IMR-90 (cell line): ENCODE measurements at regions not wholly inside any gene's neighbourhood (a gene's known extent, or its start where the extent isn't known, plus 50 kb on each side); places are given as distances from the start of the nearest gene placed in this dataset.

Experiments
- ATAC-seq: fragments of 200-7000 bp; cut with Tn5 transposase; 2 replicates; pipeline ENCODE4 v1.9.1; 2020; ENCODE audit warnings: low read depth, mild to moderate bottlenecking, moderate library complexity
- BruUV-seq: library from RNA; stranded (reverse); fragments of 400-500 nt; replicated peaks from 2 replicates; lab custom pipeline; 2021; lab: Mats Ljungman, UMichigan
- CTCF ChIA-PET: fragments of 300-600 bp; formaldehyde crosslinking; extraction: SDS; loops from one replicate; lab custom pipeline; 2021; ENCODE audit warnings: antibody characterized with exemption; lab: Yijun Ruan, JAX
- POLR2A ChIA-PET: fragments of 300-600 bp; sonication (Branson Sonifier 250); formaldehyde crosslinking; loops from one replicate; lab custom pipeline; 2022; ENCODE audit warnings: antibody characterized with exemption; ENCODE audit not compliant: unreplicated experiment; lab: Charles Lee
- DNase-seq: peaks from one replicate; pipeline ENCODE4 v3.0.0; 2013
- H2AFZ ChIP-seq: replicated peaks from 2 replicates; pipeline ENCODE3; 2013; ENCODE audit warnings: low read length, mild to moderate bottlenecking; ENCODE audit not compliant: poor library complexity
- H2AK5ac ChIP-seq: 2 replicates; pipeline ENCODE4 v1.6.1; 2013; ENCODE audit warnings: low read depth, low read length, inconsistent platforms
- H2AK9ac ChIP-seq: replicated peaks from 2 replicates; pipeline ENCODE3; 2013; ENCODE audit warnings: mild to moderate bottlenecking, low read depth, low read length, moderate library complexity; ENCODE audit not compliant: poor library complexity
- H2BK120ac ChIP-seq: 2 replicates; pipeline ENCODE4 v1.6.1; 2013; ENCODE audit warnings: low read depth, low read length, inconsistent platforms
- H2BK15ac ChIP-seq: 3 replicates; pipeline ENCODE4 v1.6.1; 2013; ENCODE audit warnings: low read depth, low read length, inconsistent platforms
- H2BK20ac ChIP-seq: 2 replicates; pipeline ENCODE4 v1.6.1; 2013; ENCODE audit warnings: low read depth, mild to moderate bottlenecking, inconsistent platforms, low read length, moderate library complexity
- H2BK5ac ChIP-seq: 2 replicates; pipeline ENCODE4 v1.6.1; 2013; ENCODE audit warnings: mild to moderate bottlenecking, low read depth, low read length, inconsistent platforms; ENCODE audit not compliant: poor library complexity, severe bottlenecking
- H3K14ac ChIP-seq: replicated peaks from 2 replicates; pipeline ENCODE4 v1.6.1; 2013; ENCODE audit warnings: low read depth, low read length, inconsistent platforms
- H3K18ac ChIP-seq: 2 replicates; pipeline ENCODE4 v1.6.1; 2013; ENCODE audit warnings: low read depth, low read length, control low read depth
- H3K23ac ChIP-seq: 2 replicates; pipeline ENCODE4 v1.6.1; 2013; ENCODE audit warnings: low read depth, low read length, inconsistent platforms
- H3K27ac ChIP-seq: 2 replicates; pipeline ENCODE4 v1.5.1; 2013; ENCODE audit warnings: mild to moderate bottlenecking, control low read depth, low read length; ENCODE audit not compliant: insufficient read depth
- H3K27me3 ChIP-seq: 2 replicates; pipeline ENCODE4 v1.6.1; 2013; ENCODE audit warnings: low read length; ENCODE audit not compliant: control insufficient read depth, insufficient read depth
- H3K36me3 ChIP-seq: 2 replicates; pipeline ENCODE4 v1.6.1; 2013; ENCODE audit warnings: low read length, mixed read lengths; ENCODE audit not compliant: control insufficient read depth, insufficient read depth
- H3K4ac ChIP-seq: 2 replicates; pipeline ENCODE4 v1.6.1; 2013; ENCODE audit warnings: low read depth, low read length, inconsistent platforms
- H3K4me1 ChIP-seq: 2 replicates; pipeline ENCODE4 v1.6.1; 2013; ENCODE audit warnings: low read length, mixed read lengths; ENCODE audit not compliant: control insufficient read depth, insufficient read depth
- H3K4me2 ChIP-seq: 2 replicates; pipeline ENCODE4 v1.6.1; 2013; ENCODE audit warnings: low read depth, mild to moderate bottlenecking, control low read depth, low read length, moderate library complexity
- H3K4me3 ChIP-seq: 2 replicates; pipeline ENCODE4 v1.5.1; 2013; ENCODE audit warnings: low read depth, mild to moderate bottlenecking, control low read depth, low read length, moderate library complexity; ENCODE audit not compliant: insufficient read depth
- H3K56ac ChIP-seq: 2 replicates; pipeline ENCODE4 v1.6.1; 2013; ENCODE audit warnings: low read length, inconsistent platforms; ENCODE audit not compliant: insufficient read depth; ENCODE audit errors: extremely low read depth
- H3K79me1 ChIP-seq, 2 experiments: 2 replicates each; pipeline ENCODE4 v1.6.1; 2013; ENCODE audit warnings: low read length in 2 of 2, inconsistent platforms in 1 of 2, low read depth in 1 of 2
- H3K9ac ChIP-seq: 2 replicates; pipeline ENCODE4 v1.6.1; 2013; ENCODE audit warnings: low read depth, low read length, control low read depth
- H3K9me1 ChIP-seq: 2 replicates; pipeline ENCODE4 v1.6.1; 2013; ENCODE audit warnings: low read length, inconsistent platforms; ENCODE audit not compliant: insufficient read depth
- H3K9me3 ChIP-seq: 2 replicates; pipeline ENCODE4 v1.6.1; 2013; ENCODE audit warnings: low read length; ENCODE audit not compliant: control insufficient read depth, insufficient read depth
- H4K20me1 ChIP-seq: 2 replicates; pipeline ENCODE4 v1.6.1; 2013; ENCODE audit warnings: low read length, inconsistent platforms; ENCODE audit not compliant: insufficient read depth
- H4K5ac ChIP-seq: 2 replicates; pipeline ENCODE4 v1.6.1; 2013; ENCODE audit warnings: mild to moderate bottlenecking, low read depth, low read length, control low read depth
- H4K8ac ChIP-seq, 2 experiments: 2 replicates each; pipeline ENCODE4 v1.6.1; 2013; ENCODE audit warnings: low read depth in 2 of 2, low read length in 2 of 2, control low read depth in 1 of 2, inconsistent platforms in 1 of 2
- H4K91ac ChIP-seq: 2 replicates; pipeline ENCODE4 v1.6.1; 2013; ENCODE audit warnings: low read depth, low read length, inconsistent platforms; ENCODE audit not compliant: insufficient read depth
- BHLHE40 ChIP-seq: fragments of 150-350 bp; IDR thresholded peaks from 2 replicates; pipeline ENCODE4 v1.6.1; 2016; ENCODE audit warnings: mild to moderate bottlenecking, low read depth, low read length
- CEBPB ChIP-seq: IDR thresholded peaks from 2 replicates; pipeline ENCODE4 v1.6.1; 2012; ENCODE audit warnings: low read depth, low read length, improper control_type of control experiment
- CHD1 ChIP-seq: IDR thresholded peaks from 2 replicates; pipeline ENCODE4 v1.6.1; 2012; ENCODE audit warnings: low read depth, low read length, improper control_type of control experiment
- CTCF ChIP-seq: conservative IDR thresholded peaks from 2 replicates; pipeline ENCODE4 v1.5.1; 2012; ENCODE audit warnings: mild to moderate bottlenecking, low read depth, low read length, improper control_type of control experiment
- FOS ChIP-seq: fragments of 150-350 bp; IDR thresholded peaks from 2 replicates; pipeline ENCODE4 v1.6.1; 2016; ENCODE audit warnings: low read depth, low read length
- MAFK ChIP-seq: IDR thresholded peaks from 2 replicates; pipeline ENCODE4 v1.6.1; 2012; ENCODE audit warnings: low read depth, low read length, improper control_type of control experiment
- MAZ ChIP-seq: IDR thresholded peaks from 2 replicates; pipeline ENCODE4 v1.6.1; 2012; ENCODE audit warnings: low read depth, mild to moderate bottlenecking, low read length, improper control_type of control experiment, moderate library complexity, borderline replicate concordance
- MXI1 ChIP-seq: IDR thresholded peaks from 2 replicates; pipeline ENCODE4 v1.6.1; 2012; ENCODE audit warnings: low read depth, mild to moderate bottlenecking, low read length, moderate library complexity, borderline replicate concordance
- NFE2L2 ChIP-seq: fragments of 150-350 bp; IDR thresholded peaks from 2 replicates; pipeline ENCODE4 v1.6.1; 2016; ENCODE audit warnings: low read depth, mild to moderate bottlenecking, low read length
- POLR2A ChIP-seq: IDR thresholded peaks from 2 replicates; pipeline ENCODE4 v1.6.1; 2012; ENCODE audit warnings: mild to moderate bottlenecking, low read depth, low read length
- RAD21 ChIP-seq: IDR thresholded peaks from 2 replicates; pipeline ENCODE4 v1.6.1; 2012; ENCODE audit warnings: low read length, improper control_type of control experiment
- RCOR1 ChIP-seq: IDR thresholded peaks from 2 replicates; pipeline ENCODE4 v1.6.1; 2012; ENCODE audit warnings: mild to moderate bottlenecking, low read length, improper control_type of control experiment; ENCODE audit not compliant: insufficient replicate concordance
- RFX5 ChIP-seq: IDR thresholded peaks from 2 replicates; pipeline ENCODE4 v1.8.0; 2012; ENCODE audit warnings: low read depth, mild to moderate bottlenecking, low read length, moderate library complexity
- SMC3 ChIP-seq: fragments of 150-350 bp; IDR thresholded peaks from 2 replicates; pipeline ENCODE4 v1.6.1; 2016; ENCODE audit warnings: low read depth, mild to moderate bottlenecking, antibody characterized with exemption, low read length, moderate library complexity
- USF2 ChIP-seq: fragments of 150-350 bp; IDR thresholded peaks from 2 replicates; pipeline ENCODE4 v1.6.1; 2017; ENCODE audit warnings: mild to moderate bottlenecking, antibody characterized with exemption, low read length, low read depth
- WGBS, 2 experiments: methylation state at CpG; one replicate each; pipeline versions ENCODE4 v1.1.5 to v1.1.7; 2013; ENCODE audit warnings: missing lambda C conversion rate in 2 of 2; ENCODE audit not compliant: insufficient read length in 1 of 2; ENCODE audit errors: extremely low coverage in 2 of 2; 5-methylcytosine and 5-hydroxymethylcytosine counted together
- dilution Hi-C: fragments of 300-500 bp; cut with HindIII; formaldehyde crosslinking; loops from one replicate; pipeline ENCODE4 v1.14.3; 2018; ENCODE audit warnings: low sequenced_read_pairs; ENCODE audit not compliant: unreplicated experiment
- in situ Hi-C: fragments of 300-500 bp; cut with MboI; formaldehyde crosslinking; loops from 3 replicates; pipeline ENCODE4 v1.14.3; 2019; ENCODE audit warnings: low sequenced_read_pairs, inconsistent platforms, mixed read lengths
- intact Hi-C: fragments of 100-400 bp; cut with micrococcal nuclease; formaldehyde crosslinking; loops from 2 replicates; pipeline ENCODE4 v1.10.0; 2022
- TF ChIP-seq, protein P1 (sequence below): fragments of 150-350 bp; IDR thresholded peaks from 2 replicates; pipeline ENCODE4 v1.6.1; 2016; ENCODE audit warnings: low read depth, mild to moderate bottlenecking, low read length, moderate library complexity, borderline replicate concordance

GRCh38 chr1:220997791-220998190, 118.5 kb downstream of the HLX start:
- TF ChIP-seq MAFK (no peak), POLR2A (no peak), RAD21 (no peak), USF2 (no peak), FOS (no peak), CEBPB (no peak), MXI1 (no peak), SMC3 (no peak), RCOR1 (no peak), MAZ (no peak), NFE2L2 (no peak), RFX5 (no peak), BHLHE40 (no peak), CTCF (no peak), CHD1 (no peak)
- TF ChIP-seq, protein P1, sequence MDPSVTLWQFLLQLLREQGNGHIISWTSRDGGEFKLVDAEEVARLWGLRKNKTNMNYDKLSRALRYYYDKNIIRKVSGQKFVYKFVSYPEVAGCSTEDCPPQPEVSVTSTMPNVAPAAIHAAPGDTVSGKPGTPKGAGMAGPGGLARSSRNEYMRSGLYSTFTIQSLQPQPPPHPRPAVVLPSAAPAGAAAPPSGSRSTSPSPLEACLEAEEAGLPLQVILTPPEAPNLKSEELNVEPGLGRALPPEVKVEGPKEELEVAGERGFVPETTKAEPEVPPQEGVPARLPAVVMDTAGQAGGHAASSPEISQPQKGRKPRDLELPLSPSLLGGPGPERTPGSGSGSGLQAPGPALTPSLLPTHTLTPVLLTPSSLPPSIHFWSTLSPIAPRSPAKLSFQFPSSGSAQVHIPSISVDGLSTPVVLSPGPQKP, result no peak
- Histone ChIP-seq H2AK5ac (no peak overlapping the region), H3K9ac (no peak overlapping the region), H4K5ac (no peak overlapping the region), H2BK5ac (no peak overlapping the region), H2AFZ (no peak overlapping the region), H3K4me2 (no peak overlapping the region), H3K23ac (no peak overlapping the region), H3K27ac (no peak overlapping the region), H2BK20ac (no peak overlapping the region), H4K91ac (no peak overlapping the region), H3K27me3 (no peaks in the 10 kb centered on the region), H3K14ac (no peak overlapping the region), H4K8ac (no peak overlapping the region), H3K79me1 (no peaks in the 10 kb centered on the region), H4K20me1 (no peaks in the 10 kb centered on the region), H3K56ac (no peak overlapping the region), H2BK15ac (no peak overlapping the region), H3K18ac (no peak overlapping the region), H3K9me1 (no peaks in the 10 kb centered on the region), H3K9me3 (no peaks in the 10 kb centered on the region), H3K4ac (no peak overlapping the region), H2BK120ac (no peak overlapping the region), H3K36me3 (no peaks in the 10 kb centered on the region), H3K4me3 (no peak overlapping the region), H3K4me1 (no peaks in the 10 kb centered on the region), H2AK9ac (no peak overlapping the region)
- CTCF ChIA-PET, result no interaction called here
- no CpG with 5 or more reads among the region's 3 CpGs for WGBS, 2 experiments
- no peak for DNase-seq
- POLR2A ChIA-PET, result no interaction called here
- intact Hi-C loops (no loop called here), dilution Hi-C loops (no loop called here), in situ Hi-C loops (no loop called here)
- ATAC-seq, result no peak
- BruUV-seq, result no TSS peak
